Tibial nerve (tissue), 3 donors: ENCODE measurements at regions not wholly inside any gene's neighbourhood (a gene's known extent, or its start where the extent isn't known, plus 50 kb on each side); places are given as distances from the start of the nearest gene placed in this dataset.

ENCODE experiments used
- CTCF ChIP-seq, 5 experiments: fragments of 200-600 bp in 3 of 5; fragments of 450-650 bp in 2 of 5; sonication (generic) in 3 of 5; IDR thresholded peaks; one replicate each; pipeline ENCODE4 v1.5.1; 2016 to 2019; ENCODE audit warnings: antibody characterized with exemption in 5 of 5, mild to moderate bottlenecking in 3 of 5, moderate library complexity in 2 of 5
- POLR2A ChIP-seq, 2 donors: fragments of 450-650 bp; IDR thresholded peaks; one replicate each; pipeline ENCODE4 v1.6.1; 2017; ENCODE audit warnings: antibody characterized with exemption in 2 of 2, mild to moderate bottlenecking in 2 of 2, moderate library complexity in 2 of 2

- TF ChIP-seq CTCF (IDR thresholded peaks at IDR 0.05) (no peak), POLR2A (IDR thresholded peaks at IDR 0.05) (no peak)
Measured at GRCh38 chr5:144102979-144103378, 67.5 kb downstream of the YIPF5 start.
